Astrocyte (in vitro differentiated cells and primary cell): ENCODE measurements at regions not wholly inside any gene's neighbourhood (a gene's known extent, or its start where the extent isn't known, plus 50 kb on each side); places are given as distances from the start of the nearest gene placed in this dataset.

Source experiments
- EZH2 ChIP-seq: IDR thresholded peaks from 2 replicates; pipeline ENCODE4 v1.6.1; 2012; ENCODE audit warnings: mild to moderate bottlenecking, low read length, inconsistent platforms; ENCODE audit not compliant: insufficient read depth
- TF ChIP-seq, protein P1 (sequence below): IDR thresholded peaks from 2 replicates; pipeline ENCODE4 v1.5.1; 2011; ENCODE audit warnings: low read depth, mild to moderate bottlenecking, inconsistent platforms, low read length, moderate library complexity; ENCODE audit not compliant: insufficient read depth

DNA sequence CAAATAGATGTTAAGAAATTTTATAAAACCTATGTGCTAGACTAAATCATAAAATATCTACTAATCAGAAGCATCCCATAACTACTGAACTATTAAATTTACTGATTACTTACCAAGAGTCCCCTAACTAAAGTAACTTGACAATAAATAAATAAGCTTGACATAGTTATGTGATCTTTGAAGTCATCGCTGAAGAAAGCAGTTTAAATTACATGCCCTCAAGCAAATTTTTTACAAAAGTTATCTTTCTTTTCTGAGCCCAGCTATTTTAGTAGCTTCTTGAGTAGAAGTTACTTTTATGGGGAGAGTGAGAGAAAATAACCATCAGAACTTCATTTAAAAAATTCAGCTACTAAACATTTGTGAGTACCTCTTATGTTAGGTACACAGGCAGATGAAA lies 150.9 kb upstream of the FAM241A start:
- TF ChIP-seq, protein P1, sequence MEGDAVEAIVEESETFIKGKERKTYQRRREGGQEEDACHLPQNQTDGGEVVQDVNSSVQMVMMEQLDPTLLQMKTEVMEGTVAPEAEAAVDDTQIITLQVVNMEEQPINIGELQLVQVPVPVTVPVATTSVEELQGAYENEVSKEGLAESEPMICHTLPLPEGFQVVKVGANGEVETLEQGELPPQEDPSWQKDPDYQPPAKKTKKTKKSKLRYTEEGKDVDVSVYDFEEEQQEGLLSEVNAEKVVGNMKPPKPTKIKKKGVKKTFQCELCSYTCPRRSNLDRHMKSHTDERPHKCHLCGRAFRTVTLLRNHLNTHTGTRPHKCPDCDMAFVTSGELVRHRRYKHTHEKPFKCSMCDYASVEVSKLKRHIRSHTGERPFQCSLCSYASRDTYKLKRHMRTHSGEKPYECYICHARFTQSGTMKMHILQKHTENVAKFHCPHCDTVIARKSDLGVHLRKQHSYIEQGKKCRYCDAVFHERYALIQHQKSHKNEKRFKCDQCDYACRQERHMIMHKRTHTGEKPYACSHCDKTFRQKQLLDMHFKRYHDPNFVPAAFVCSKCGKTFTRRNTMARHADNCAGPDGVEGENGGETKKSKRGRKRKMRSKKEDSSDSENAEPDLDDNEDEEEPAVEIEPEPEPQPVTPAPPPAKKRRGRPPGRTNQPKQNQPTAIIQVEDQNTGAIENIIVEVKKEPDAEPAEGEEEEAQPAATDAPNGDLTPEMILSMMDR = no peak
- TF ChIP-seq EZH2 = no peak
